ENCODE measurements at regions not wholly inside any gene's neighbourhood (a gene's known extent, or its start where the extent isn't known, plus 50 kb on each side); places are given as distances from the start of the nearest gene placed in this dataset.

DNA sequence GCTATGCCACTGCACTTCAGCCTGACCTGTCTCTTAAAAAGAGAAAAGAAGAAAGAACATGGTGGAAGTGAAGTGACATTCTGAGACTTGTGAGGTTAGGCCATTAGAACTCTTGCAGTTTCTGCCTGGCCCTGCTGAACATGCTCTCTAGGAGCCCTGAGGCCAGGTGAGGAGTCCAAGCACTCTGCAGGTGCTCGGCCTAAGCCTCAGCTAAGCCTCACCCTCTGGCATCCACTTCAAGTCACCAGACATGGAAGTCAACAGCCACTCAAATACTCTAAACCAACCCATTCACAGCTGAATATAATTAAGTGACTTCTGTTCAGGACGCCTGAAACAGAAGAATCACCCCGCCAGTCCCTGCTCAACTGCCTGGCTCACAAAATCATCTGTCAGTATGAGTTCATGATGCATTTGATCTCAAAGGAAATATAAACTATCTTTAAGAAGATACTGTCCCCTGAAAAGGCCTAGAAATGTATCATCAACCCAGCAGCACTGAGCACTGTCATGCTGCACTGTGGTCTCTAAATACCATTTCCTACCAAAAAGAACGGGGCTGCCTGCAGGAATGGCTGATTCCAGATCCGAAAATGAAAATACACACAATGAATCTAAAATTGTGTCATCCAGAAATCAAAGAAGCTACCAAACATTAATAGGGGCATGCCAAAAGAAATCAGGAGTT, 118.8 kb downstream of the PSMG1 start:
- TF ChIP-seq POLR2A (IDR thresholded peaks at IDR 0.05) (no peak), POLR2AphosphoS5 (IDR thresholded peaks at IDR 0.05) (no peak)

Data from upper lobe of left lung (tissue), 4 donors.